ENCODE measurements at regions not wholly inside any gene's neighbourhood (a gene's known extent, or its start where the extent isn't known, plus 50 kb on each side); places are given as distances from the start of the nearest gene placed in this dataset.
A peak's percentile ranks its signal among the peaks of the same experiment; 100 is the strongest.

- TF ChIP-seq ZBED4 (CRISPR knock-in tag; IDR thresholded peaks at IDR 0.05; ENCODE audit: borderline replicate concordance) (no peak), ZNF430 (CRISPR knock-in tag; IDR thresholded peaks at IDR 0.05) (no peak), SMAD3 (CRISPR knock-in tag; IDR thresholded peaks at IDR 0.05) (no peak), SOX5 (CRISPR knock-in tag; IDR thresholded peaks at IDR 0.05; ENCODE audit: borderline replicate concordance) (no peak), ZNF749 (CRISPR knock-in tag; IDR thresholded peaks at IDR 0.05; ENCODE audit: borderline replicate concordance) (no peak), ZNF83 (CRISPR knock-in tag; IDR thresholded peaks at IDR 0.05; ENCODE audit: borderline replicate concordance) (no peak), RFX5 (IDR thresholded peaks at IDR 0.05; ENCODE audit: low read depth, low read length) (no peak), ZNF451 (CRISPR knock-in tag; IDR thresholded peaks at IDR 0.05) (no peak), NR1H2 (CRISPR knock-in tag; IDR thresholded peaks at IDR 0.05; ENCODE audit: borderline replicate concordance, low read depth) (no peak), ZNF124 (CRISPR knock-in tag; IDR thresholded peaks at IDR 0.05) (no peak)
Measured at GRCh38 chr14:86430853-86431252, 900.9 kb downstream of the FLRT2 start (continued).

- no TSS peak for BruUV-seq (replicated peaks)
- no peak for TF ChIP-seq SOX6 (IDR thresholded peaks at IDR 0.05)
- TF ChIP-seq SOX6 (CRISPR knock-in tag; IDR thresholded peaks at IDR 0.05): no peak
- no peak for TF ChIP-seq BCL3 (CRISPR knock-in tag; IDR thresholded peaks at IDR 0.05)
- TF ChIP-seq MAFK (conservative IDR thresholded peaks at IDR 0.05 in 1 of 2, IDR thresholded peaks at IDR 0.05 in 1 of 2; ENCODE audit: low read length in 2 of 2): peak; percentile 90 to 97
- no peak for TF ChIP-seq NKX3-1 (CRISPR knock-in tag; IDR thresholded peaks at IDR 0.05)
- no peak for TF ChIP-seq ZNF232 (CRISPR knock-in tag; IDR thresholded peaks at IDR 0.05; ENCODE audit: borderline replicate concordance)
- TF ChIP-seq PRDM10 (CRISPR knock-in tag; IDR thresholded peaks at IDR 0.05; ENCODE audit: low read depth): no peak
- TF ChIP-seq MAFF (IDR thresholded peaks at IDR 0.05; ENCODE audit: low read depth, low read length): peak; percentile 95
Measured at GRCh38 chr14:86423214-86423613, 893.3 kb downstream of the FLRT2 start.

More at GRCh38 chr14:86423214-86423613, 893.3 kb downstream of the FLRT2 start:
- no peaks in the 10 kb centered on the region for H3K36me3 ChIP-seq (replicated peaks in 1 of 2; ENCODE audit: control insufficient read depth in 1 of 2, insufficient read depth in 2 of 2, low read length in 2 of 2)
- no peak for FAIRE-seq
- no peak overlapping the region for H3K9ac ChIP-seq (ENCODE audit: insufficient read depth, low read depth, low read length)
- H2AFZ ChIP-seq (ENCODE audit: low read length): no peak overlapping the region
- ChIA-PET CTCF (ENCODE audit: low intra/inter-chr PET ratio, low total read pairs) (no interaction called here), POLR2A (no interaction called here)
- no peak for DNase-seq (ENCODE audit: low spot score)
- H3K9me3 ChIP-seq (ENCODE audit: low read length): no peaks in the 10 kb centered on the region
- H3K79me2 ChIP-seq (ENCODE audit: insufficient read depth, low read length): no peaks in the 10 kb centered on the region
- no peak overlapping the region for H3K4me2 ChIP-seq (ENCODE audit: low read depth, low read length)
- WGBS (ENCODE audit: low lambda C conversion rate): 2% methylated on average over 2 of the region's 2 CpGs
- H3K4me1 ChIP-seq (ENCODE audit: insufficient read depth, low read length): no peaks in the 10 kb centered on the region
- no peak overlapping the region for H3K27ac ChIP-seq (ENCODE audit: extremely low read length, insufficient read depth, low read length)
- no peaks in the 10 kb centered on the region for H4K20me1 ChIP-seq (ENCODE audit: insufficient read depth, low read length)
- no peak overlapping the region for H3K4me3 ChIP-seq (replicated peaks in 1 of 3; ENCODE audit: insufficient read depth in 1 of 3, low read depth in 2 of 3, low read length in 3 of 3)
- ATAC-seq: no peak
- intact Hi-C loops (cut with micrococcal nuclease; ENCODE audit: unreplicated experiment): no loop called here
- no peaks in the 10 kb centered on the region for H3K27me3 ChIP-seq (ENCODE audit: control insufficient read depth in 1 of 2, insufficient read depth in 2 of 2, low read length in 2 of 2)
- in situ Hi-C loops (cut with HindIII; ENCODE audit: extremely low pct_ligation_motif_present, low pct_unique_long_range_greater_than_20kb): no loop called here
